ENCODE measurements at regions not wholly inside any gene's neighbourhood (a gene's known extent, or its start where the extent isn't known, plus 50 kb on each side); places are given as distances from the start of the nearest gene placed in this dataset.

DNA sequence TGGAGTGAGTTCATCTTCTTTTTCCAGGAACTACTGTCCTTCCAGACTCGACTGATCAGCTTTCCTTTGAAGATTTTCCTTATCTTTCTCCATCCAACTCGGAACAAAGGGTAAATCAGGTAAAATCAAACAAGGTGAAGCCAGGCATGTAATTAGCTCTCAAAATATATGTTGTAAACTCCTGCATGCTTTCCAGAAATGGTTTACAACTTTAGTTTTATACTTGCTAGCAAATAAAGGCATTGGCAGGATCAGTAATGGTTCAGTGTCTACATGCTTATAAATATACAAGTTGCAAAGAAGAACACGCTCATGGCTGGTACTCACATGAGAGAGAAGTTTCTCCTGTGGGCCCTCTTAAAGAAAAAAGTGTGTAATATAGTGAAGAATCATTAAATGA lies 102.5 kb downstream of the FSCB start:
- H3K27me3 ChIP-seq (replicated peaks; ENCODE audit: control insufficient read depth, insufficient read depth, low read length) = no peaks in the 10 kb centered on the region
- TF ChIP-seq, protein P1, sequence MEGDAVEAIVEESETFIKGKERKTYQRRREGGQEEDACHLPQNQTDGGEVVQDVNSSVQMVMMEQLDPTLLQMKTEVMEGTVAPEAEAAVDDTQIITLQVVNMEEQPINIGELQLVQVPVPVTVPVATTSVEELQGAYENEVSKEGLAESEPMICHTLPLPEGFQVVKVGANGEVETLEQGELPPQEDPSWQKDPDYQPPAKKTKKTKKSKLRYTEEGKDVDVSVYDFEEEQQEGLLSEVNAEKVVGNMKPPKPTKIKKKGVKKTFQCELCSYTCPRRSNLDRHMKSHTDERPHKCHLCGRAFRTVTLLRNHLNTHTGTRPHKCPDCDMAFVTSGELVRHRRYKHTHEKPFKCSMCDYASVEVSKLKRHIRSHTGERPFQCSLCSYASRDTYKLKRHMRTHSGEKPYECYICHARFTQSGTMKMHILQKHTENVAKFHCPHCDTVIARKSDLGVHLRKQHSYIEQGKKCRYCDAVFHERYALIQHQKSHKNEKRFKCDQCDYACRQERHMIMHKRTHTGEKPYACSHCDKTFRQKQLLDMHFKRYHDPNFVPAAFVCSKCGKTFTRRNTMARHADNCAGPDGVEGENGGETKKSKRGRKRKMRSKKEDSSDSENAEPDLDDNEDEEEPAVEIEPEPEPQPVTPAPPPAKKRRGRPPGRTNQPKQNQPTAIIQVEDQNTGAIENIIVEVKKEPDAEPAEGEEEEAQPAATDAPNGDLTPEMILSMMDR (IDR thresholded peaks at IDR 0.05; ENCODE audit: insufficient read depth, low read length, poor library complexity, severe bottlenecking) = no peak
- no peak overlapping the region for H3K4me3 ChIP-seq (replicated peaks; ENCODE audit: low read depth, low read length)
- H3K36me3 ChIP-seq (ENCODE audit: control insufficient read depth, insufficient read depth, low read length) = no peaks in the 10 kb centered on the region
- DNase-seq (ENCODE audit: extremely low read depth, insufficient read length) = no peak

DNA sequence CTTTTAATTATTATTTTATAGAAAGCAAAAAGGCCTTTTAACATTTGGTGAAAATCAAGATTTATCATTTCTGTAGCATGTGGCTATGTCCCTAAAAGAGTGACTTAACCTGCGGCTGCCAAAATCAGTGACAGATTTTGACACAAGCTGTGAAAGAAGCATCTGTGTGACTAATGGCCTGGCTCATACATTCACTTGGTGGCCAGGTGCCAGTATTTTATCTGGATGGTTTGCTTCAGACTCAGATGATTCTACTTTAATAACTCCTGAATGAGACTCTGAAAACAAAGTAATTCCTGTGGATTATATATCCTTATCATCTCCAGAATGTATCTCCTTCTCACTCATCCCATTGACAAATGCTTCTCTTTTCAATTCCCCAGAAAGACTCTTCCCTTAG lies 103.0 kb downstream of the FSCB start:
- Histone ChIP-seq H3K36me3 (ENCODE audit: control insufficient read depth, insufficient read depth, low read length) (no peaks in the 10 kb centered on the region), H3K4me3 (replicated peaks; ENCODE audit: low read depth, low read length) (no peak overlapping the region), H3K27me3 (replicated peaks; ENCODE audit: control insufficient read depth, insufficient read depth, low read length) (no peaks in the 10 kb centered on the region)
- TF ChIP-seq, protein P1 (IDR thresholded peaks at IDR 0.05; ENCODE audit: insufficient read depth, low read length, poor library complexity, severe bottlenecking) = no peak
- no peak for DNase-seq (ENCODE audit: extremely low read depth, insufficient read length)

DNA sequence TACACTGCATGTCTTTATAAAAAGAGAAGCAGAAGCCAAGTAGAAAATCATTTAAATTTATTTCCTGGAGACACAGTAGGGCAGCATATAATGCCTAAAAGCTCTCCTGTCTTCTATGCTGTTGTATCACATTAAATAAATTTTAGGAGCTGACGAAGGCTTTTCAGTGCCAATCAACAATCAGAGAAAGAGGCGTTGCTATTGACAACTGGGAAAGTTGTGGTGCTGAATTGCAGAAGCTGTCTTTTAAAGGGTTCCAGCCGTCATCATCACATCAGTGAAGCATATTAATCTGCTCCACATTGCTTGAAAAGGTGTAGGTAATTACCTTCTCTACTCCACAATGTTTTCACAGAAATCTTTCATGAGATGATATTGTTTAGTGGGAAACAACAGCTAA lies 103.9 kb downstream of the FSCB start:
- Histone ChIP-seq H3K27me3 (replicated peaks; ENCODE audit: control insufficient read depth, insufficient read depth, low read length) (no peaks in the 10 kb centered on the region), H3K36me3 (ENCODE audit: control insufficient read depth, insufficient read depth, low read length) (no peaks in the 10 kb centered on the region), H3K4me3 (replicated peaks; ENCODE audit: low read depth, low read length) (no peak overlapping the region)
- TF ChIP-seq, protein P1 (IDR thresholded peaks at IDR 0.05; ENCODE audit: insufficient read depth, low read length, poor library complexity, severe bottlenecking) = no peak
- no peak for DNase-seq (ENCODE audit: extremely low read depth, insufficient read length)

DNA sequence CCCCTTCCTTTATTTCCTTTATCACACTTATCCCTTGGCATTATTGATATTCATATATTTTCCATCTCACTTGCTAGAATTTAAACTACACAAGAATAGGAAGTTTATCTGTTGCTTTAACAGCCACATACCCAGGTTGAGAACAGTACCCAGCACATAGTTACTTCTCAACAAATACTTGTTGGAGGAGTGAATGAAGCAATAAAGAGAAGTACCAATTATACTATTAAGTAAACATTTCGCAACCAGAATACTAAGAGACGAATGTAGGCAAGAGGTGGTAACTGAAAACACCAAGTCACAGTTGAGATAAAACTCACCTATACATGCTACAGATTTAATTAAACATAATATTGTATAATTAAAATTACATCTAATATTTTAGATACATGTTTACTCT lies 110.9 kb downstream of the FSCB start:
- H3K27me3 ChIP-seq (replicated peaks; ENCODE audit: control insufficient read depth, insufficient read depth, low read length) = no peaks in the 10 kb centered on the region
- no peaks in the 10 kb centered on the region for H3K36me3 ChIP-seq (ENCODE audit: control insufficient read depth, insufficient read depth, low read length)
- no peak for DNase-seq (ENCODE audit: extremely low read depth, insufficient read length)
- TF ChIP-seq, protein P1 (IDR thresholded peaks at IDR 0.05; ENCODE audit: insufficient read depth, low read length, poor library complexity, severe bottlenecking) = no peak
- no peak overlapping the region for H3K4me3 ChIP-seq (replicated peaks; ENCODE audit: low read depth, low read length)

DNA sequence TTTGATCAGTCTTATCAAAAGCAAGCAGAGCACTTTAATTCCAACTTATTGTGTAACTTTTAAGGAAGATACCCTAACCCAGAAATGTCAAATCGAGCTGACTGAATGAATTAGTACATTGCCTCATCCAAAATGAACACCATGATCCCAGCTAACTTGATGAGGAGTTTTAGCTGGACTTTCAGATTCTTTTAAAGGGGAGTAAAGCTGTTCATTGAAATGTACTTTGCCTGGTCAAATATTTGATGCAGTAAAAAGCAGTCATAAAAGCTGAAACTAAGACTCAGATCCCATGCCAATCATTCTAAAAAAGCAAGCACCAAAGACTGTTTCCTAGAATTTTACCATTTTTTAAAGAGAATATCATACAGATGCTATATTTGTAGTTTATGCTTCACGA lies 114.1 kb downstream of the FSCB start:
- no peak for DNase-seq (ENCODE audit: extremely low read depth, insufficient read length)
- H3K27me3 ChIP-seq (replicated peaks; ENCODE audit: control insufficient read depth, insufficient read depth, low read length) = no peaks in the 10 kb centered on the region
- H3K4me3 ChIP-seq (replicated peaks; ENCODE audit: low read depth, low read length) = no peak overlapping the region
- TF ChIP-seq, protein P1 (IDR thresholded peaks at IDR 0.05; ENCODE audit: insufficient read depth, low read length, poor library complexity, severe bottlenecking) = no peak
- H3K36me3 ChIP-seq (ENCODE audit: control insufficient read depth, insufficient read depth, low read length) = no peaks in the 10 kb centered on the region

DNA sequence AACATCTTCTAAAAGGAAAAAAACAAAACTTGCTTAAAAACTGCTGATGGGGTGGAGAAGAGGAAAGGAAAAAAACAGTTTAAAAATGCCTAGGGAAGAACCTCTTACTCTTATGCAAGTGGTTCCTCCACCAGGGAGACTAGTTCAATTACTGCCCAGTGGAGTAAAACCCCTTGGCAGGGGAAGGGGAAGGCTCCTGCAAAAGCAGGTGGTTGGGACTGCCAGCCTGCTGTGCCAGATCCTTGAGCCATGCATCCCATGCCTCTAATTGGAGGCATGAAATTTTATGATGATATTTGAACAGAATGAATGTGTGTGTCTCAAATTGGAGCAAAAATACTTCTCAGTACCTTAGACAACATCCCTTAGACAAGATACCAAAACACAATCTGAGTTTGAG lies 118.8 kb downstream of the FSCB start:
- H3K27me3 ChIP-seq (replicated peaks; ENCODE audit: control insufficient read depth, insufficient read depth, low read length) = no peaks in the 10 kb centered on the region
- no peaks in the 10 kb centered on the region for H3K36me3 ChIP-seq (ENCODE audit: control insufficient read depth, insufficient read depth, low read length)
- no peak for DNase-seq (ENCODE audit: extremely low read depth, insufficient read length)
- no peak overlapping the region for H3K4me3 ChIP-seq (replicated peaks; ENCODE audit: low read depth, low read length)
- TF ChIP-seq, protein P1 (IDR thresholded peaks at IDR 0.05; ENCODE audit: insufficient read depth, low read length, poor library complexity, severe bottlenecking) = no peak

Measured in GM06990 (cell line).